CD14-positive monocyte (primary cell): ENCODE measurements at regions not wholly inside any gene's neighbourhood (a gene's known extent, or its start where the extent isn't known, plus 50 kb on each side); places are given as distances from the start of the nearest gene placed in this dataset.

Experiments used
- DNase-seq, 3 donors: peaks; one replicate each; pipeline ENCODE4 v3.0.0-alpha.2; 2011 to 2022
- H2AFZ ChIP-seq: 2 replicates; pipeline ENCODE4 v1.6.0; 2012; ENCODE audit warnings: mild to moderate bottlenecking, low read depth, low read length, inconsistent platforms; ENCODE audit not compliant: insufficient read depth, poor library complexity, severe bottlenecking
- H3K27ac ChIP-seq, 2 donors: 1 replicate in 1 of 2; 2 replicates in 1 of 2; pipeline ENCODE4 v1.5.1; 2012 to 2013; ENCODE audit warnings: low read length in 2 of 2, control low read depth in 1 of 2, inconsistent platforms in 1 of 2, low read depth in 1 of 2, mild to moderate bottlenecking in 1 of 2
- H3K27me3 ChIP-seq, 2 donors: one replicate each; pipeline versions ENCODE4 v1.6.0 to v1.6.1; 2011 to 2013; ENCODE audit warnings: low read length in 2 of 2; ENCODE audit not compliant: control insufficient read depth in 2 of 2, insufficient read depth in 2 of 2
- H3K36me3 ChIP-seq, 2 donors: replicated peaks in 1 of 2; 1 replicate in 1 of 2; 2 replicates in 1 of 2; pipeline versions ENCODE4 v1.5.1 to v1.6.1; 2012 to 2013; ENCODE audit warnings: low read length in 2 of 2, control low read depth in 1 of 2, inconsistent platforms in 1 of 2, mild to moderate bottlenecking in 1 of 2; ENCODE audit not compliant: insufficient read depth in 2 of 2, control insufficient read depth in 1 of 2
- H3K4me1 ChIP-seq, 2 donors: 1 replicate in 1 of 2; 2 replicates in 1 of 2; pipeline versions ENCODE4 v1.5.1 to v1.6.1; 2012 to 2013; ENCODE audit warnings: low read length in 2 of 2, control low read depth in 1 of 2, inconsistent platforms in 1 of 2, mild to moderate bottlenecking in 1 of 2, moderate library complexity in 1 of 2; ENCODE audit not compliant: insufficient read depth in 2 of 2, control insufficient read depth in 1 of 2
- H3K4me2 ChIP-seq: replicated peaks from 2 replicates; pipeline ENCODE3; 2012; ENCODE audit warnings: low read length, moderate library complexity, mild to moderate bottlenecking; ENCODE audit not compliant: poor library complexity, severe bottlenecking; ENCODE audit errors: extremely low read depth
- H3K4me3 ChIP-seq, 3 experiments: fragments of 200-600 bp in 1 of 3; sonication (generic) in 1 of 3; replicated peaks in 1 of 3; 1 replicate in 2 of 3; 2 replicates in 1 of 3; pipeline ENCODE4 v1.5.1; 2011 to 2013; ENCODE audit warnings: low read length in 3 of 3, mild to moderate bottlenecking in 3 of 3, control low read depth in 2 of 3, low read depth in 2 of 3, inconsistent platforms in 1 of 3, moderate library complexity in 1 of 3
- H3K79me2 ChIP-seq: 2 replicates; pipeline ENCODE4 v1.6.0; 2012; ENCODE audit warnings: mild to moderate bottlenecking, control low read depth, inconsistent platforms, low read length, moderate library complexity; ENCODE audit not compliant: insufficient read depth
- H3K9ac ChIP-seq: 2 replicates; pipeline ENCODE4 v1.6.0; 2017; ENCODE audit warnings: low read length, mild to moderate bottlenecking; ENCODE audit not compliant: insufficient read depth, poor library complexity, severe bottlenecking
- H3K9me3 ChIP-seq, 2 donors: replicated peaks in 1 of 2; 1 replicate in 1 of 2; 2 replicates in 1 of 2; pipeline versions ENCODE4 v1.5.1 to v1.6.1; 2012 to 2013; ENCODE audit warnings: low read length in 2 of 2, control low read depth in 1 of 2; ENCODE audit not compliant: control insufficient read depth in 1 of 2, insufficient read depth in 1 of 2
- H4K20me1 ChIP-seq: 2 replicates; pipeline ENCODE4 v1.6.0; 2012; ENCODE audit warnings: mild to moderate bottlenecking, low read length, control low read depth, moderate library complexity; ENCODE audit not compliant: insufficient read depth
- H3K27ac Mint-ChIP-seq, 7 donors: one replicate each; pipeline ENCODE4 v1.8.0; 2020; ENCODE audit warnings: mild to moderate bottlenecking in 7 of 7, mixed read lengths in 7 of 7, moderate library complexity in 6 of 7, inconsistent platforms in 2 of 7
- H3K27me3 Mint-ChIP-seq, 3 donors: one replicate each; pipeline ENCODE4 v1.8.0; 2021 to 2022; ENCODE audit warnings: low read depth in 3 of 3, mild to moderate bottlenecking in 3 of 3, mixed read lengths in 3 of 3, moderate library complexity in 3 of 3, inconsistent platforms in 1 of 3
- H3K36me3 Mint-ChIP-seq, 2 donors: one replicate each; pipeline ENCODE4 v1.8.0; 2020; ENCODE audit warnings: mixed read lengths in 2 of 2, inconsistent platforms in 1 of 2, mild to moderate bottlenecking in 1 of 2
- H3K4me1 Mint-ChIP-seq: one replicate; pipeline ENCODE4 v1.8.0; 2020; ENCODE audit warnings: mild to moderate bottlenecking, mixed read lengths
- H3K4me3 Mint-ChIP-seq, 2 donors: one replicate each; pipeline ENCODE4 v1.8.0; 2020; ENCODE audit warnings: mild to moderate bottlenecking in 2 of 2, mixed read lengths in 2 of 2, moderate library complexity in 1 of 2
- H3K9me3 Mint-ChIP-seq, 7 donors: one replicate each; pipeline ENCODE4 v1.8.0; 2020 to 2022; ENCODE audit warnings: mixed read lengths in 7 of 7, mild to moderate bottlenecking in 6 of 7, moderate library complexity in 6 of 7, inconsistent platforms in 2 of 7
- WGBS: methylation state at CpG from one replicate; pipeline ENCODE4 v1.1.5; 2013; ENCODE audit warnings: missing lambda C conversion rate; ENCODE audit not compliant: insufficient coverage; 5-methylcytosine and 5-hydroxymethylcytosine counted together
- intact Hi-C, 2 donors: fragments of 100-400 bp; cut with micrococcal nuclease; formaldehyde crosslinking; loops; one replicate each; pipeline versions ENCODE4 v1.15.0 to v1.15.1; 2023
- TF ChIP-seq, protein P1 (sequence below): fragments of 200-600 bp; IDR thresholded peaks from one replicate; pipeline ENCODE4 v1.8.0; 2022; ENCODE audit warnings: antibody characterized with exemption, mild to moderate bottlenecking

DNA sequence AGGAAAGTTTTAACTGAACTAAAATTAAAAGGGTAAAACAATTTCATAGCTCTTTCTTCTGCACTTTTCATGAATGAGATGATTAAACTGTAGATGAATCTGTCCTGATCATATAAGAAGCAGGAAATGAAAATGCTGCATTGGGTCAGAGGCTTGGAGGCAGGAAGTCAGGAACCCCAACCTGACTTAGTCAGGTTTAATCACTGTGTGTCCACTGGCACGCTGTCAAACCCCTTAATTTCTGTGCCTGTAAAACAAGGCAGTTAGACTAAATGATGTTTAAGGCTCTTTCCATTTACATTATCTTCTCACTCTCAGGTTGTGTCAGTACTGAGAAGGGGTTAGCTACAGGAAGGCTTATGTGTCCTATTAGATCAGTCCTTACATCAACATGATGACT, 193.3 kb upstream of the TTC14 start:
- H3K36me3 Mint-ChIP-seq: no peaks in the 10 kb centered on the region
- DNase-seq: no peak
- Histone ChIP-seq H3K4me1 (no peaks in the 10 kb centered on the region), H3K36me3 (no peaks in the 10 kb centered on the region), H3K27ac (no peak overlapping the region), H3K27me3 (no peaks in the 10 kb centered on the region), H3K4me3 (no peak overlapping the region), H2AFZ (no peak overlapping the region), H3K4me2 (no peak overlapping the region), H3K9ac (no peak overlapping the region), H4K20me1 (no peaks in the 10 kb centered on the region), H3K9me3 (peaks cover 0 to 4% of the 10 kb centered on the region in 2 donors), H3K79me2 (no peaks in the 10 kb centered on the region)
- no peak overlapping the region for H3K4me3 Mint-ChIP-seq
- H3K4me1 Mint-ChIP-seq: no peaks in the 10 kb centered on the region
- no peak overlapping the region for H3K27ac Mint-ChIP-seq
- H3K27me3 Mint-ChIP-seq: no peaks in the 10 kb centered on the region
- WGBS: no CpG with 5 or more reads among the region's 1 CpG
- intact Hi-C loops: no loop called here
- H3K9me3 Mint-ChIP-seq: peaks cover 0 to 11% (median 0%) of the 10 kb centered on the region in 7 donors
- TF ChIP-seq, protein P1, sequence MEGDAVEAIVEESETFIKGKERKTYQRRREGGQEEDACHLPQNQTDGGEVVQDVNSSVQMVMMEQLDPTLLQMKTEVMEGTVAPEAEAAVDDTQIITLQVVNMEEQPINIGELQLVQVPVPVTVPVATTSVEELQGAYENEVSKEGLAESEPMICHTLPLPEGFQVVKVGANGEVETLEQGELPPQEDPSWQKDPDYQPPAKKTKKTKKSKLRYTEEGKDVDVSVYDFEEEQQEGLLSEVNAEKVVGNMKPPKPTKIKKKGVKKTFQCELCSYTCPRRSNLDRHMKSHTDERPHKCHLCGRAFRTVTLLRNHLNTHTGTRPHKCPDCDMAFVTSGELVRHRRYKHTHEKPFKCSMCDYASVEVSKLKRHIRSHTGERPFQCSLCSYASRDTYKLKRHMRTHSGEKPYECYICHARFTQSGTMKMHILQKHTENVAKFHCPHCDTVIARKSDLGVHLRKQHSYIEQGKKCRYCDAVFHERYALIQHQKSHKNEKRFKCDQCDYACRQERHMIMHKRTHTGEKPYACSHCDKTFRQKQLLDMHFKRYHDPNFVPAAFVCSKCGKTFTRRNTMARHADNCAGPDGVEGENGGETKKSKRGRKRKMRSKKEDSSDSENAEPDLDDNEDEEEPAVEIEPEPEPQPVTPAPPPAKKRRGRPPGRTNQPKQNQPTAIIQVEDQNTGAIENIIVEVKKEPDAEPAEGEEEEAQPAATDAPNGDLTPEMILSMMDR: no peak

DNA sequence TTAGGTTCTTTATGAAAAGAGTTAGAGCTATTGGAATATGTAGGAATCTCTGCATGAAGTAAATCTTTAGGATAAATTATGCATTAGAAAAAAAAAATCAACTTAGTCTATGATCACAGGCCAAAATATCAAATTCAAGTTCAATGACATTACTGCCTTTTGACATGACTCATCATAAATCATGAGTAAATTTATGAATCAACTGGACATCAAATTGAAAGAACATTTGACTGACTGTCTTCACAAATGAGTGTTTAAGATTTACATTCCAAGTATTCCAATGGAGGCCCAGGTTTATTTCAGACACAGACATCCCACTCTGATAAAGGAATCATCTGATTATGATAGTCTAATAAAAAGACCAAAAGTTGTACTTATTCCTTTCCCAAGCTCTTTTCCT, 192.8 kb upstream of the TTC14 start:
- H3K36me3 ChIP-seq: no peaks in the 10 kb centered on the region

More for the DNA sequence above, 192.8 kb upstream of the TTC14 start:
- H3K4me1 Mint-ChIP-seq: no peaks in the 10 kb centered on the region
- Histone ChIP-seq H3K79me2 (no peaks in the 10 kb centered on the region), H3K4me2 (no peak overlapping the region), H3K4me3 (no peak overlapping the region), H3K27ac (no peak overlapping the region), H4K20me1 (no peaks in the 10 kb centered on the region), H2AFZ (no peak overlapping the region), H3K9ac (no peak overlapping the region), H3K27me3 (no peaks in the 10 kb centered on the region), H3K4me1 (no peaks in the 10 kb centered on the region), H3K9me3 (peaks cover 0 to 4% of the 10 kb centered on the region in 2 donors)
- intact Hi-C loops: no loop called here
- H3K36me3 Mint-ChIP-seq: no peaks in the 10 kb centered on the region
- TF ChIP-seq, protein P1: no peak
- no peak overlapping the region for H3K4me3 Mint-ChIP-seq
- DNase-seq: no peak
- no peaks in the 10 kb centered on the region for H3K27me3 Mint-ChIP-seq
- H3K27ac Mint-ChIP-seq: no peak overlapping the region
- peaks cover 0 to 11% (median 0%) of the 10 kb centered on the region in 7 donors for H3K9me3 Mint-ChIP-seq
